ENCODE measurements at regions not wholly inside any gene's neighbourhood (a gene's known extent, or its start where the extent isn't known, plus 50 kb on each side); places are given as distances from the start of the nearest gene placed in this dataset.

DNA sequence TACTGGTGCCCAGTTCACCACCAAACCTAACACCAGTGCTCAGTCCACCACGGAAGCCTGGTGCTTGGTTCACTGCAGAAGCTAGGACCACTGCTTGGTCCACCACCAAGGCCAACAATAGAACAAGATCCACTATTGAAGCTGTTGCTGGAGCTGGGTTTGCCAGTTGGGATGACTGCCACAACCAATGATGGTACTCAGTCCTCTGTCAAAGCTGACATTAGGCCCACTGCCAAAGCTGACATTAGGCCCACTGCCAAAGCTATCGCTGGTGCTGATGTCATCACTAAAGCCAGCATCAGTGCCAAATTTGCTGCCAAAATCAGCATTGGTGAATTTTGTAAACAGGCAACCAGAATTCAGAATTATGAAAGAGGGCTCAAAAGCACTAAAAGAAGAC, 1850.2 kb upstream of the RAG2 start:
- H3K36me3 ChIP-seq (ENCODE audit: control insufficient read depth, insufficient read depth, low read length), result no peaks in the 10 kb centered on the region
- H3K4me2 ChIP-seq (ENCODE audit: low read length), result no peak overlapping the region
- no peak overlapping the region for H2AFZ ChIP-seq
- no peaks in the 10 kb centered on the region for H3K4me1 ChIP-seq
- H3K79me2 ChIP-seq, result no peaks in the 10 kb centered on the region
- no peaks in the 10 kb centered on the region for H3K27me3 ChIP-seq (ENCODE audit: control insufficient read depth, insufficient read depth, low read length)
- TF ChIP-seq, protein P1, sequence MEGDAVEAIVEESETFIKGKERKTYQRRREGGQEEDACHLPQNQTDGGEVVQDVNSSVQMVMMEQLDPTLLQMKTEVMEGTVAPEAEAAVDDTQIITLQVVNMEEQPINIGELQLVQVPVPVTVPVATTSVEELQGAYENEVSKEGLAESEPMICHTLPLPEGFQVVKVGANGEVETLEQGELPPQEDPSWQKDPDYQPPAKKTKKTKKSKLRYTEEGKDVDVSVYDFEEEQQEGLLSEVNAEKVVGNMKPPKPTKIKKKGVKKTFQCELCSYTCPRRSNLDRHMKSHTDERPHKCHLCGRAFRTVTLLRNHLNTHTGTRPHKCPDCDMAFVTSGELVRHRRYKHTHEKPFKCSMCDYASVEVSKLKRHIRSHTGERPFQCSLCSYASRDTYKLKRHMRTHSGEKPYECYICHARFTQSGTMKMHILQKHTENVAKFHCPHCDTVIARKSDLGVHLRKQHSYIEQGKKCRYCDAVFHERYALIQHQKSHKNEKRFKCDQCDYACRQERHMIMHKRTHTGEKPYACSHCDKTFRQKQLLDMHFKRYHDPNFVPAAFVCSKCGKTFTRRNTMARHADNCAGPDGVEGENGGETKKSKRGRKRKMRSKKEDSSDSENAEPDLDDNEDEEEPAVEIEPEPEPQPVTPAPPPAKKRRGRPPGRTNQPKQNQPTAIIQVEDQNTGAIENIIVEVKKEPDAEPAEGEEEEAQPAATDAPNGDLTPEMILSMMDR (IDR thresholded peaks at IDR 0.05), result no peak
- no peak overlapping the region for H3K9ac ChIP-seq
- H3K4me3 ChIP-seq (ENCODE audit: low read depth, low read length), result no peak overlapping the region
- no peak overlapping the region for H3K27ac ChIP-seq
- no peaks in the 10 kb centered on the region for H3K9me3 ChIP-seq (ENCODE audit: control insufficient read depth, low read length)

DNA sequence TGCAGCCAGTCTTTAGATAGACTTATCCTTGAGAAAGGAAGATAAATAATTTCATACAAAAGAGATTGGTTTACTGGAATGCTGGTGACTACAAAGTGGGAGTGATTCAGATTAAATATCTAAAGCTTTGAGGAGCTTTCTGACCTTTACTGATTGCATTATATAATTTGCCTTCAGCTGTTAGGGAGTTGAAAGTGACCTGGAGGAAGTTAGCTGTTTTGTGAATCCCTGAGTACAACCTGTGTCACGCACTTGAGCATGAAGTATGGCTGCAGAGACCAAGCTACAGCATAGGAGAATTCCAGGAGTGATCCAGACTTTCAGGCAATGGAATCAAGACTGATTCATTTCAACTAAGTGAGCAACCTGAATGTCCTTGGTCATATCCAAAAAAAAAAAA, 1848.3 kb upstream of the RAG2 start:
- Histone ChIP-seq H3K9me3 (ENCODE audit: control insufficient read depth, low read length) (no peaks in the 10 kb centered on the region), H3K27me3 (ENCODE audit: control insufficient read depth, insufficient read depth, low read length) (no peaks in the 10 kb centered on the region), H3K9ac (no peak overlapping the region), H3K36me3 (ENCODE audit: control insufficient read depth, insufficient read depth, low read length) (no peaks in the 10 kb centered on the region), H3K79me2 (no peaks in the 10 kb centered on the region), H2AFZ (no peak overlapping the region), H3K27ac (no peak overlapping the region), H3K4me2 (ENCODE audit: low read length) (no peak overlapping the region), H3K4me3 (ENCODE audit: low read depth, low read length) (no peak overlapping the region), H3K4me1 (no peaks in the 10 kb centered on the region)
- TF ChIP-seq, protein P1 (IDR thresholded peaks at IDR 0.05), result no peak

DNA sequence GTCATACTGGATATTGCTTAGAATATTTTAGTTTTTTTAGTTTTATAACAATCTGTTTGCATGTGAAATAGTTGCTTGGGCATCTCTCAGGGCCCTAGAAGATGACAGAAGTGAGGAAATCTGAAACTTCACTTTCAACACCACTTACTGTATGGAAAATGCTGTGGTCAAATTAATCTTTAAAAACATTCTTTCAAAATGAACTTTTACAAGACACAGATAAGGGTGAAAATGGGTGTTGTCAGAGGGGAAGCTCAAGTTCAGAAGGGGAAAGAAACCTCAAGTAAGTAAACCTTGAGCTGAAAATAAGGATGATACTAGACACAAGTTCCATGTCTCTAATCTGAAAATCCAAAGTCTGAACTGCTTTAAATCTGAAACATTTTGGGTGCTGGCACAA, 1840.1 kb upstream of the RAG2 start:
- no peaks in the 10 kb centered on the region for H3K79me2 ChIP-seq
- no peak overlapping the region for H3K4me2 ChIP-seq (ENCODE audit: low read length)
- H3K27me3 ChIP-seq (ENCODE audit: control insufficient read depth, insufficient read depth, low read length), result no peaks in the 10 kb centered on the region
- no peak overlapping the region for H2AFZ ChIP-seq
- H3K36me3 ChIP-seq (ENCODE audit: control insufficient read depth, insufficient read depth, low read length), result no peaks in the 10 kb centered on the region
- TF ChIP-seq, protein P1 (IDR thresholded peaks at IDR 0.05), result no peak
- H3K9me3 ChIP-seq (ENCODE audit: control insufficient read depth, low read length), result no peaks in the 10 kb centered on the region
- no peak overlapping the region for H3K9ac ChIP-seq
- no peak overlapping the region for H3K27ac ChIP-seq
- no peaks in the 10 kb centered on the region for H3K4me1 ChIP-seq
- H3K4me3 ChIP-seq (ENCODE audit: low read depth, low read length), result no peak overlapping the region

DNA sequence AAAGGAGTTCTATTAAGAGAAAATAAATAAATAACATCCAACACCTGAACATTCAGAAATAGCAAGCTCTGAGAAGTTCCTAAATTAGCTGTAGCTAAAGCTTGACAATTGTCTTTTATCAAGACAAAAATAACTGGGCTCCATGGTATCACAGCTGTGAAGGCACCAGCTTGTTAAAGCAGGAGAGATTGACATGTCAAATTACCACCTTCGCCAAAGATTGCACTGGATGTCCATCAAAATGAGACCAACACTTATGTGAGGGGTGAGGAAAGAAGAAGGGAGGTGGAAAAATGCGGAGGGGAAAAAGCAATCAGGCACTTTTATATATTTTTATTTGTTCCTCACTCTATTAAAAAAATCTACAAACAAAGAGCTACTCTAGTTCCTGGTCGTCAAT, 1827.5 kb upstream of the RAG2 start:
- no peak overlapping the region for H3K27ac ChIP-seq
- H3K36me3 ChIP-seq (ENCODE audit: control insufficient read depth, insufficient read depth, low read length), result no peaks in the 10 kb centered on the region
- no peak overlapping the region for H3K9ac ChIP-seq

DNA sequence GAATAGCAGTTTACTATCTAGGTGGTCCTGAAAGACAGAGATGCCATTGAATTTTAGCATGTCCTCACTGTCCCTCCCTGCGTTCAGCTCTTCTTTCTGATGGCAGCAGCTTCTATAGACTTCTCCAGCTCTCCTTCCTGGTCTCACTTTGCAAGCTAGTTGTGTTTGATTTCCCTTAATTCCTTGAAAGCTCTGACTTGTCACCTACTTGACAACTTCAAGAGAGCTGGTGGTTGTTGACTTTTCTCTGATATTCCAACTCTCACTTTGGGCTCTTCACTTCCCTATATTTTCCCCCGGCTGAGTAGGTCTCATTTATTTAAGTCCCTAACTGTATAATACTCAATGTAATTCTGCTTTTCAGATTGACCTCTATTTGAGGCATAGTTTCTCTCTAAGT, 1825.0 kb upstream of the RAG2 start:
- H3K9me3 ChIP-seq (ENCODE audit: control insufficient read depth, low read length), result no peaks in the 10 kb centered on the region
- no peak overlapping the region for H2AFZ ChIP-seq
- H3K9ac ChIP-seq, result no peak overlapping the region
- H3K79me2 ChIP-seq, result no peaks in the 10 kb centered on the region
- no peak overlapping the region for H3K4me2 ChIP-seq (ENCODE audit: low read length)
- H3K4me1 ChIP-seq, result no peaks in the 10 kb centered on the region
- TF ChIP-seq, protein P1 (IDR thresholded peaks at IDR 0.05), result no peak
- H3K4me3 ChIP-seq (ENCODE audit: low read depth, low read length), result no peak overlapping the region
- no peaks in the 10 kb centered on the region for H3K27me3 ChIP-seq (ENCODE audit: control insufficient read depth, insufficient read depth, low read length)
- H3K36me3 ChIP-seq (ENCODE audit: control insufficient read depth, insufficient read depth, low read length), result no peaks in the 10 kb centered on the region
- H3K27ac ChIP-seq, result no peak overlapping the region

More for the DNA sequence above, 1827.5 kb upstream of the RAG2 start:
- TF ChIP-seq, protein P1 (IDR thresholded peaks at IDR 0.05), result no peak
- H3K79me2 ChIP-seq, result no peaks in the 10 kb centered on the region
- H3K9me3 ChIP-seq (ENCODE audit: control insufficient read depth, low read length), result no peaks in the 10 kb centered on the region
- H3K27me3 ChIP-seq (ENCODE audit: control insufficient read depth, insufficient read depth, low read length), result no peaks in the 10 kb centered on the region
- H2AFZ ChIP-seq, result no peak overlapping the region
- no peak overlapping the region for H3K4me3 ChIP-seq (ENCODE audit: low read depth, low read length)
- no peaks in the 10 kb centered on the region for H3K4me1 ChIP-seq
- no peak overlapping the region for H3K4me2 ChIP-seq (ENCODE audit: low read length)
